ENCODE measurements at regions not wholly inside any gene's neighbourhood (a gene's known extent, or its start where the extent isn't known, plus 50 kb on each side); places are given as distances from the start of the nearest gene placed in this dataset.
A peak's percentile ranks its signal among the peaks of the same experiment; 100 is the strongest.

GRCh38 chr2:67625178-67625577 is 228.0 kb downstream of the ETAA1 start:
- peak; percentile 33 for DNase-seq

GRCh38 chr2:67625690-67626475 is 228.8 kb downstream of the ETAA1 start:
- peak; percentile 82 for DNase-seq

- DNase-seq = peak; percentile 84
Measured at GRCh38 chr2:67626656-67627055, 229.5 kb downstream of the ETAA1 start.

GRCh38 chr2:67627456-67628207 is 230.5 kb downstream of the ETAA1 start:
- no peak for DNase-seq

GRCh38 chr2:67628892-67629291 is 231.8 kb downstream of the ETAA1 start:
- no peak for DNase-seq

- DNase-seq = no peak
Measured at GRCh38 chr2:67631483-67631882, 234.3 kb downstream of the ETAA1 start.

GRCh38 chr2:67633212-67633856 is 236.2 kb downstream of the ETAA1 start:
- no peak for DNase-seq

- no peak for DNase-seq
Measured at GRCh38 chr2:67638146-67638545, 241.0 kb downstream of the ETAA1 start.

GRCh38 chr2:67641312-67642045 is 244.3 kb downstream of the ETAA1 start:
- DNase-seq = no peak

GRCh38 chr2:67642046-67642382 is 244.9 kb downstream of the ETAA1 start:
- no peak for DNase-seq

- DNase-seq = no peak
Measured at GRCh38 chr2:67642961-67643360, 245.8 kb downstream of the ETAA1 start.

- DNase-seq = no peak
Measured at GRCh38 chr2:67645280-67646138, 248.4 kb downstream of the ETAA1 start.

- no peak for DNase-seq
Measured at GRCh38 chr2:67646714-67647333, 249.7 kb downstream of the ETAA1 start.

GRCh38 chr2:67649331-67650261 is 252.5 kb downstream of the ETAA1 start:
- DNase-seq = peak; percentile 52

- DNase-seq = peak; percentile 93
Measured at GRCh38 chr2:67650291-67651133, 253.4 kb downstream of the ETAA1 start.

GRCh38 chr2:67651565-67651964 is 254.4 kb downstream of the ETAA1 start:
- no peak for DNase-seq

GRCh38 chr2:67652679-67653078 is 255.5 kb downstream of the ETAA1 start:
- no peak for DNase-seq

- no peak for DNase-seq
Measured at GRCh38 chr2:67656875-67657274, 259.7 kb downstream of the ETAA1 start.

GRCh38 chr2:67658820-67659219 is 261.7 kb downstream of the ETAA1 start:
- DNase-seq = no peak
